Liver (tissue), 8 donors: ENCODE measurements at regions not wholly inside any gene's neighbourhood (a gene's known extent, or its start where the extent isn't known, plus 50 kb on each side); places are given as distances from the start of the nearest gene placed in this dataset.

Experiments used
- DNase-seq: peaks from one replicate; pipeline ENCODE4 v3.0.0-alpha.2; 2017; ENCODE audit warnings: low spot score
- H3K27ac ChIP-seq, 2 donors: one replicate each; pipeline ENCODE4 v1.7.0; 2013; ENCODE audit warnings: inconsistent platforms in 2 of 2, low read length in 2 of 2, control low read depth in 1 of 2, low read depth in 1 of 2, mild to moderate bottlenecking in 1 of 2
- H3K27me3 ChIP-seq, 4 donors: one replicate each; pipeline versions ENCODE4 v1.6.1 to v1.7.0; 2013; ENCODE audit warnings: low read length in 3 of 4, inconsistent platforms in 1 of 4, mild to moderate bottlenecking in 1 of 4, moderate library complexity in 1 of 4; ENCODE audit not compliant: control insufficient read depth in 4 of 4, insufficient read depth in 4 of 4
- H3K36me3 ChIP-seq, 4 donors: one replicate each; pipeline versions ENCODE4 v1.6.1 to v1.7.0; 2013; ENCODE audit warnings: low read length in 3 of 4, mild to moderate bottlenecking in 3 of 4, low read depth in 1 of 4, moderate library complexity in 1 of 4; ENCODE audit not compliant: control insufficient read depth in 4 of 4, insufficient read depth in 3 of 4
- H3K4me1 ChIP-seq, 4 donors: one replicate each; pipeline versions ENCODE4 v1.6.1 to v1.7.0; 2013; ENCODE audit warnings: low read length in 3 of 4, mild to moderate bottlenecking in 3 of 4, moderate library complexity in 1 of 4; ENCODE audit not compliant: control insufficient read depth in 4 of 4, insufficient read depth in 4 of 4
- H3K4me3 ChIP-seq, 3 donors: one replicate each; pipeline versions ENCODE4 v1.6.1 to v1.7.0; 2013; ENCODE audit warnings: low read length in 3 of 3, control low read depth in 1 of 3, low read depth in 1 of 3, mild to moderate bottlenecking in 1 of 3
- H3K9ac ChIP-seq, 2 donors: one replicate each; pipeline ENCODE4 v1.7.0; 2013; ENCODE audit warnings: low read length in 2 of 2, mild to moderate bottlenecking in 2 of 2, moderate library complexity in 2 of 2, control low read depth in 1 of 2, low read depth in 1 of 2
- H3K9me3 ChIP-seq, 4 donors: one replicate each; pipeline versions ENCODE4 v1.6.1 to v1.7.0; 2013; ENCODE audit warnings: low read length in 3 of 4; ENCODE audit not compliant: control insufficient read depth in 4 of 4
- EGR1 ChIP-seq, 2 donors: IDR thresholded peaks; 2 replicates each; pipeline ENCODE4 v1.6.1; 2016 to 2018; ENCODE audit warnings: antibody characterized with exemption in 2 of 2, low read depth in 2 of 2
- FOXA1 ChIP-seq: IDR thresholded peaks from 2 replicates; pipeline ENCODE4 v1.6.1; 2016; ENCODE audit warnings: antibody characterized with exemption
- FOXA2 ChIP-seq: IDR thresholded peaks from 2 replicates; pipeline ENCODE4 v1.6.1; 2016; ENCODE audit warnings: antibody characterized with exemption
- GABPA ChIP-seq, 2 donors: IDR thresholded peaks in 1 of 2; conservative IDR thresholded peaks in 1 of 2; 2 replicates each; pipeline ENCODE4 v1.6.1; 2016; ENCODE audit warnings: antibody characterized with exemption in 2 of 2, mild to moderate bottlenecking in 1 of 2, moderate library complexity in 1 of 2
- HNF4A ChIP-seq, 2 donors: conservative IDR thresholded peaks; 2 replicates each; pipeline ENCODE4 v1.6.1; 2016; ENCODE audit warnings: antibody characterized with exemption in 2 of 2, mild to moderate bottlenecking in 2 of 2
- HNF4G ChIP-seq: IDR thresholded peaks from 2 replicates; pipeline ENCODE4 v1.6.1; 2016; ENCODE audit warnings: antibody characterized with exemption
- JUND ChIP-seq, 2 donors: IDR thresholded peaks; 2 replicates each; pipeline ENCODE4 v1.6.1; 2016; ENCODE audit warnings: antibody characterized with exemption in 2 of 2
- RAD21 ChIP-seq, 2 donors: IDR thresholded peaks; 2 replicates each; pipeline ENCODE4 v1.6.1; 2016; ENCODE audit warnings: antibody characterized with exemption in 2 of 2, mild to moderate bottlenecking in 2 of 2
- RXRA ChIP-seq, 2 donors: IDR thresholded peaks; 2 replicates each; pipeline ENCODE4 v1.6.1; 2017 to 2018; ENCODE audit warnings: antibody characterized with exemption in 2 of 2, mild to moderate bottlenecking in 1 of 2
- TAF1 ChIP-seq: conservative IDR thresholded peaks from 2 replicates; pipeline ENCODE4 v1.6.1; 2016; ENCODE audit warnings: antibody characterized with exemption, mild to moderate bottlenecking
- YY1 ChIP-seq: IDR thresholded peaks from 2 replicates; pipeline ENCODE4 v1.6.1; 2016; ENCODE audit warnings: antibody characterized with exemption, mild to moderate bottlenecking
- WGBS: extraction: QIAGEN DNeasy Blood & Tissue Kit; methylation state at CpG from one replicate; pipeline ENCODE4 v1.1.7; 2013; 5-methylcytosine and 5-hydroxymethylcytosine counted together
- TF ChIP-seq, protein P1 (sequence below): IDR thresholded peaks from 2 replicates; pipeline ENCODE4 v1.6.1; 2016; ENCODE audit warnings: antibody characterized with exemption
- TF ChIP-seq, protein P2 (sequence below): IDR thresholded peaks from 2 replicates; pipeline ENCODE4 v1.6.1; 2016; ENCODE audit warnings: antibody characterized with exemption
- TF ChIP-seq, protein P3 (sequence below): IDR thresholded peaks from 2 replicates; pipeline ENCODE4 v1.6.1; 2016; ENCODE audit warnings: antibody characterized with exemption
- TF ChIP-seq, protein P4 (sequence below): fragments of 150-350 bp; IDR thresholded peaks from 2 replicates; pipeline ENCODE4 v1.5.1; 2017; ENCODE audit warnings: improper control_type of control experiment, low read depth, low read length; ENCODE audit not compliant: missing input control
- donor health status: healthy.
- donor health status: healthy.
- donor health status: healthy.
- donor health status: healthy.
- donor health status: healthy.

DNA sequence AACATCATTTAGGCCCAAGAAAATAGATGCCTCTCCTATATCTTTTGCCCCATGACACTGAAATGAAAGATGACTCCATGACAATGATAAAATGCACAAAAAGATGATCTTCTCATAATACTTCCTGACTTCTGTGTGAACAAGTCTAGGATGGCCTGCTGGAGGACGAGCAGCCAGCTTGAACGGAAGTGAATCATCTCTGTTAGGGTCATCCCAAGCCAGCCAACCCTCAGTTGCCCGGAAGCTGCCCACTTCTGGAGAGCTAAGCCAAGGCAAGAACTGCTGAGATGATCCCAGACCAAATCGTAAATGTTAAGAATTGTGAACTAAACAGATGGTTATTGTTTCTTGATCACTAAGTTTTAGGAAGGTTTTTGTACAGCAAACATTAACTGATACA lies 249.7 kb upstream of the HS3ST5 start:
- peaks cover 0 to 1% (median 0%) of the 10 kb centered on the region in 4 donors for H3K9me3 ChIP-seq
- no peak overlapping the region for H3K9ac ChIP-seq
- H3K36me3 ChIP-seq: no peaks in the 10 kb centered on the region
- no peak overlapping the region for H3K4me3 ChIP-seq
- WGBS: 69% methylated on average over 4 of the region's 4 CpGs
- TF ChIP-seq, protein P1, sequence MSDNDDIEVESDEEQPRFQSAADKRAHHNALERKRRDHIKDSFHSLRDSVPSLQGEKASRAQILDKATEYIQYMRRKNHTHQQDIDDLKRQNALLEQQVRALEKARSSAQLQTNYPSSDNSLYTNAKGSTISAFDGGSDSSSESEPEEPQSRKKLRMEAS: no peak
- TF ChIP-seq GABPA (IDR thresholded peaks at IDR 0.05 in 1 of 2, conservative IDR thresholded peaks at IDR 0.05 in 1 of 2) (no peak), HNF4A (conservative IDR thresholded peaks at IDR 0.05) (no peak), YY1 (no peak), EGR1 (IDR thresholded peaks at IDR 0.05; ENCODE audit: low read depth in 2 of 2) (no peak), FOXA1 (no peak)
- TF ChIP-seq, protein P2, sequence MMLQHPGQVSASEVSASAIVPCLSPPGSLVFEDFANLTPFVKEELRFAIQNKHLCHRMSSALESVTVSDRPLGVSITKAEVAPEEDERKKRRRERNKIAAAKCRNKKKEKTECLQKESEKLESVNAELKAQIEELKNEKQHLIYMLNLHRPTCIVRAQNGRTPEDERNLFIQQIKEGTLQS: no peak
- no peak overlapping the region for H3K27ac ChIP-seq
- H3K4me1 ChIP-seq: no peaks in the 10 kb centered on the region
- no peak for DNase-seq
- no peaks in the 10 kb centered on the region for H3K27me3 ChIP-seq

DNA sequence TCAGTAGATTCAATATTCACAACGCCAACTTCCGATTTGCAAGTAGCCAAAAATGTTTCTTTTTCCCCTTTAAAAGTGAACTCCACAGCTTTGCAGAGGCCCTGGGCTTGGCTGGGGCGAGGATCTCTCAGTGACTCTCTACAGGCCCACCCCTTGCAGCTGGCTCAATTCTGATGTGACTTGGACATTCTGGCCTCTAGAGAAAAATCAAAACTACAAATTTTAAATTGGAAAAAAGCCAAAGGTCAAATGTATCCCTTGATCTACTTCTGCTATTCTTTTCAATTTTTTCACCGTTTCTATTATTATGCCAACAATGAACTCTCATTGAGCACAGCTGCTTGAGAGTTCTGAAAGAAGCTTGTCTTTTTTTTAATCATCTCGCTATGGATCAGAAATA lies 245.9 kb upstream of the HS3ST5 start:
- peaks cover 0 to 1% (median 0%) of the 10 kb centered on the region in 4 donors for H3K9me3 ChIP-seq
- no peak overlapping the region for H3K9ac ChIP-seq
- H3K36me3 ChIP-seq: no peaks in the 10 kb centered on the region
- no peak overlapping the region for H3K27ac ChIP-seq
- H3K4me3 ChIP-seq: no peak overlapping the region
- H3K4me1 ChIP-seq: no peaks in the 10 kb centered on the region
- 82% methylated on average over 5 of the region's 5 CpGs for WGBS
- TF ChIP-seq RAD21 (IDR thresholded peaks at IDR 0.05): no peak
- TF ChIP-seq FOXA1: no peak
- no peak for TF ChIP-seq EGR1 (IDR thresholded peaks at IDR 0.05; ENCODE audit: low read depth in 2 of 2)
- TF ChIP-seq, protein P3, sequence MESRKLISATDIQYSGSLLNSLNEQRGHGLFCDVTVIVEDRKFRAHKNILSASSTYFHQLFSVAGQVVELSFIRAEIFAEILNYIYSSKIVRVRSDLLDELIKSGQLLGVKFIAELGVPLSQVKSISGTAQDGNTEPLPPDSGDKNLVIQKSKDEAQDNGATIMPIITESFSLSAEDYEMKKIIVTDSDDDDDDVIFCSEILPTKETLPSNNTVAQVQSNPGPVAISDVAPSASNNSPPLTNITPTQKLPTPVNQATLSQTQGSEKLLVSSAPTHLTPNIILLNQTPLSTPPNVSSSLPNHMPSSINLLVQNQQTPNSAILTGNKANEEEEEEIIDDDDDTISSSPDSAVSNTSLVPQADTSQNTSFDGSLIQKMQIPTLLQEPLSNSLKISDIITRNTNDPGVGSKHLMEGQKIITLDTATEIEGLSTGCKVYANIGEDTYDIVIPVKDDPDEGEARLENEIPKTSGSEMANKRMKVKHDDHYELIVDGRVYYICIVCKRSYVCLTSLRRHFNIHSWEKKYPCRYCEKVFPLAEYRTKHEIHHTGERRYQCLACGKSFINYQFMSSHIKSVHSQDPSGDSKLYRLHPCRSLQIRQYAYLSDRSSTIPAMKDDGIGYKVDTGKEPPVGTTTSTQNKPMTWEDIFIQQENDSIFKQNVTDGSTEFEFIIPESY: no peak
- no peak for TF ChIP-seq HNF4A (conservative IDR thresholded peaks at IDR 0.05)
- no peak for TF ChIP-seq FOXA2
- TF ChIP-seq, protein P4, sequence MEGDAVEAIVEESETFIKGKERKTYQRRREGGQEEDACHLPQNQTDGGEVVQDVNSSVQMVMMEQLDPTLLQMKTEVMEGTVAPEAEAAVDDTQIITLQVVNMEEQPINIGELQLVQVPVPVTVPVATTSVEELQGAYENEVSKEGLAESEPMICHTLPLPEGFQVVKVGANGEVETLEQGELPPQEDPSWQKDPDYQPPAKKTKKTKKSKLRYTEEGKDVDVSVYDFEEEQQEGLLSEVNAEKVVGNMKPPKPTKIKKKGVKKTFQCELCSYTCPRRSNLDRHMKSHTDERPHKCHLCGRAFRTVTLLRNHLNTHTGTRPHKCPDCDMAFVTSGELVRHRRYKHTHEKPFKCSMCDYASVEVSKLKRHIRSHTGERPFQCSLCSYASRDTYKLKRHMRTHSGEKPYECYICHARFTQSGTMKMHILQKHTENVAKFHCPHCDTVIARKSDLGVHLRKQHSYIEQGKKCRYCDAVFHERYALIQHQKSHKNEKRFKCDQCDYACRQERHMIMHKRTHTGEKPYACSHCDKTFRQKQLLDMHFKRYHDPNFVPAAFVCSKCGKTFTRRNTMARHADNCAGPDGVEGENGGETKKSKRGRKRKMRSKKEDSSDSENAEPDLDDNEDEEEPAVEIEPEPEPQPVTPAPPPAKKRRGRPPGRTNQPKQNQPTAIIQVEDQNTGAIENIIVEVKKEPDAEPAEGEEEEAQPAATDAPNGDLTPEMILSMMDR: no peak
- TF ChIP-seq RXRA (IDR thresholded peaks at IDR 0.05): no peak
- TF ChIP-seq TAF1: no peak
- DNase-seq: no peak
- H3K27me3 ChIP-seq: no peaks in the 10 kb centered on the region

DNA sequence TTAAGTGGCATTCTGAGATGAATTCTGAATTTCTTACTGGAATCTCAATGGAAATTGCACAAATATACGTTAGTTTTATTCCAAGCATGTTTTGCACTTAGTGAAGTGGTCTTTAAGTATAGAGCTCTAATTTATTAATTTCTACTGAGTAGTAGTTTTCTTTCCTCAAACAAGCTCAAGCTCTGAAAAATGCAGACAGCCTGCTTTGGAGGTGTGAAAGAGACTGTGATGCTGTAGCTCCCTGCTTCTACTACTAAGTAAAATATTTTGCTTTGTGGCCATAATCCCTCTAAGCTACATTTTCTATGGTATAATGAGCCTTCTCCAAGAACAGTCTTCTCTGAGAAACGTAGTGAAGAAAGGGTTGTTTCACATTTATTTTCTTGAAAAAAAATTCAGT lies 243.5 kb upstream of the HS3ST5 start:
- no peak for DNase-seq
- H3K27ac ChIP-seq: no peak overlapping the region
- no peak overlapping the region for H3K4me3 ChIP-seq
- H3K4me1 ChIP-seq: no peaks in the 10 kb centered on the region
- no peaks in the 10 kb centered on the region for H3K27me3 ChIP-seq
- 43% methylated on average over 2 of the region's 2 CpGs for WGBS
- TF ChIP-seq, protein P4: no peak
- no peak for TF ChIP-seq HNF4A (conservative IDR thresholded peaks at IDR 0.05)
- TF ChIP-seq, protein P2: no peak
- no peak for TF ChIP-seq HNF4G
- TF ChIP-seq, protein P1: no peak
- TF ChIP-seq JUND (IDR thresholded peaks at IDR 0.05): no peak
- no peak for TF ChIP-seq GABPA (IDR thresholded peaks at IDR 0.05 in 1 of 2, conservative IDR thresholded peaks at IDR 0.05 in 1 of 2)
- TF ChIP-seq FOXA1: no peak
- TF ChIP-seq YY1: no peak
- TF ChIP-seq, protein P3: no peak
- peaks cover 0 to 2% (median under 1%) of the 10 kb centered on the region in 4 donors for H3K9me3 ChIP-seq
- no peaks in the 10 kb centered on the region for H3K36me3 ChIP-seq
- no peak overlapping the region for H3K9ac ChIP-seq
